Amniotic stem cell (primary cell): ENCODE measurements at regions not wholly inside any gene's neighbourhood (a gene's known extent, or its start where the extent isn't known, plus 50 kb on each side); places are given as distances from the start of the nearest gene placed in this dataset.
"Not testable (repeated sequence)": the region's sequence is repeated elsewhere in the genome, so short reads cannot be mapped to it uniquely, and the experiment has no call there.

Experiments
- DNase-seq: peaks from one replicate; lab custom pipeline; 2025; lab: John Stamatoyannopoulos, UW

GRCh38 chr1:80533775-80534334 lies 1266.9 kb upstream of the ADGRL2 start:
- no peak for DNase-seq

DNA sequence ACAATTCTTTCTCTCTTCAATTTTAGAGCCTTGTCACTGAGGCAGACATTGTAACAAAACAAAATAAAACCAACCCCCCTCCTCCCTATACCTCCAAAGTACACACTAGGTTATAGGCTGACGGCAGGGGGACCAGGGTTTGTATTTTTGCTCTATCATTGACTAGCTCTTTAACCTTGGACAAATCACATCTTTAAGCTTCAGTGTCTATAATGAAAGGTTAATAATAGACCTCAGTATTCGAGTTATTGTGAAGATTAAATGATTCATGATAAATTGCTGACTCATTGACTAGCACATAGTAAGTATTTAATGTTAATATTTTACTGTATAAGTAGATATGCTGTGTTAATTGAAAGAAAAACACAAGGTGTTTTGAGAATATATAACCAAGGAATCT lies 1267.6 kb upstream of the ADGRL2 start:
- DNase-seq: no peak

- DNase-seq: no peak
Measured at GRCh38 chr1:80531182-80531581, 1269.6 kb upstream of the ADGRL2 start.

- DNase-seq: no peak
Measured at GRCh38 chr1:80529546-80529945, 1271.2 kb upstream of the ADGRL2 start.

GRCh38 chr1:80523861-80524260 lies 1276.9 kb upstream of the ADGRL2 start:
- DNase-seq: no peak

- not testable (repeated sequence) for DNase-seq
Measured at GRCh38 chr1:80523071-80523470, 1277.7 kb upstream of the ADGRL2 start.

DNA sequence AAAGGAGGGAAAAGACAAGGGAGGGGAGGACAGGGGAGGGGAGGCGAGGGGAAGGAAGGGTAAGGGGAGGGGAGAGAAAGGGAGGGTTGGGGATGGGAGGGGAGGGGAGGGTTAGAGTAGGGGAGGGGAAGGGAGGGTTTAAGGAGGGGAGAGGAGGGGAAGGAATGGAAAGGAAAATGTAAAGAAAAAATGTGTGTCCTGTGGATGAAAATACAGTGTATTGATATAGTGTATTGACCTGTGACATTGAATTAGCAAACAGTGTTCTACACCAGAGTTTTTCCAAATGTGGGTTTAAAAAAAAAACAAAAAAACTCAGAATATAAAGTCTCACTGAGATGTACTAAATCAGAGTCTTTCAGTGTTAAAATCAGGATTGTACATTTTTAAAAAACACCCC lies 1279.8 kb upstream of the ADGRL2 start:
- DNase-seq: no peak

DNA sequence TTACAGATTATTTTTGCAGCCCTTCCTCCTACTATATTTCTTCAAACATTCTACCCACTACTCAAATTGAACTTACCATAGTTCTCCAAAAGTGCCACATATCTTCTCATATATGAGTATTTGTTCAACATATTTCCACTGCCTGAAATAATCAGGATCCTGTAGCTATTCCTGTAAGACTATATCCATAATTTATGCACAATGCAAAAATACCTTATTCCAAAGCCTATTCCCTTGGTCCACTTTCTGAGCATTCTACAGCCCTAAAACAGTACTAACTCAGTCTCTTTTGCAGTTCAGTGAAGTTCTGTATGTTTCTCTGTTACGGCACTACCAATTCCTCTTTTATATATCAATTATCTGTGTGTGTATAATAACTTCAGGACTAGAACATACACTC lies 1283.7 kb upstream of the ADGRL2 start:
- no peak for DNase-seq

DNA sequence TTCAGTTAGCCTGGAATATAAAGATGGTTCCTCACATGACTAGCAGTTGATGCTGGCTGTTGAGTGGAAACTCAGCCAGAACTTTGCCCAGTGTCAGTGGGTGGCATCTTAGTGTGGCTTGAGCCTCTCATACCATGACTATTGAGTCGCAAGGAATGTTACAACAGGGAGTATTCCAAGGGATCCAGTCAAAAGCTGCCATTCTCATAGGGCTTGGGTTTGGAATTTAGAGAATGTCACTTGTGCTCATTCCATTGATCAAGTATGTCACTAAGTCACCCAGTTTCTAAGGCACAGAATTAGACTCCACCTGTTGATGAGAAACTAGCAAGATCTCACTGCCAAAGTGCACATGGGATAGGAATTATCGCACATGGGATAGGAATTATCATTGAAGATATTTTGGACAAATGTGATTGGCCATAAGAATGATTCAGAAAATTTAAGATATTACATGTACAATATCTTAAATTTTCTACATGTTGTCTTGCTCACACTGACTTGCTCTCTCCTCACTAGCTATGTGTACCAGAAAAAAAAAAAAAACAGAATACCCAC lies 1290.7 kb upstream of the ADGRL2 start:
- no peak for DNase-seq

DNA sequence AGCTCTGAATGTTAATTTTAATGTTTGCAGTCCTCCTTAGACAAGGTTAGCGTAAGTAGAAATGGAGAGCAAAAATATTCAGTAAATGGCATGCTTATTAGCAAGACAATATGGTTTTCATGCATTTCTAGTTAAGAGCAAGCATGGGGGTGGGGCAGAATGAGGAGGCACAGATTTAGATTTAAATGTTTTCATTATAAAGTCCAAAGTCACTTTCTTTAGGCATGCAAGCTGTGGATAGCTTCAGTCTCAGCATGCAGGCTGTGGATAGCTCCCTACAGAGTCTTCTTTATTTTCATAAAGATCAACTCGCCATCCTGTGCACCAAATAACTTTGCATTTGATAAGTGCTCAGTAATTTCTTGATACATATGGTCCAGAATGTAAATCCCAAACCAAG lies 1294.5 kb upstream of the ADGRL2 start:
- DNase-seq: no peak

DNA sequence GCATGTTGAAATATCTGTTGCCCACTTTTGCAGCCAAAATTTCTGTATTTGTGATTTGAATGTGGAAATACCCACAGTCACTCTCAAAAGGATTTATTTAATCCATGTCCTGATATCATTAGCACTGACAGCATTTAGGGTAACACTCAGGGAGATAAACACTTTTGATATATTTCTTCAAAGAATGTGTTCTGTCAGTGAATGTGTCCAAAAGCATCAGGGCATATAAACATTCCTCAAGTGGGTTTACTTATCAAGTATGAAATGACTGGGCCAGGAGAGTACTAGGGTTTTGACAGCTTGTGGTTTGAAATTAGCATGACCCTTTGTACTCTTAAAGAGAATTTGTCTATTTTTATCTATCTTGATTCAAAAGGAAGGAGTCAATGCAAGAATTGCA lies 1302.1 kb upstream of the ADGRL2 start:
- no peak for DNase-seq

- no peak for DNase-seq
Measured at GRCh38 chr1:80495806-80496205, 1304.9 kb upstream of the ADGRL2 start.

GRCh38 chr1:80472145-80472544 lies 1328.6 kb upstream of the ADGRL2 start:
- no peak for DNase-seq

DNA sequence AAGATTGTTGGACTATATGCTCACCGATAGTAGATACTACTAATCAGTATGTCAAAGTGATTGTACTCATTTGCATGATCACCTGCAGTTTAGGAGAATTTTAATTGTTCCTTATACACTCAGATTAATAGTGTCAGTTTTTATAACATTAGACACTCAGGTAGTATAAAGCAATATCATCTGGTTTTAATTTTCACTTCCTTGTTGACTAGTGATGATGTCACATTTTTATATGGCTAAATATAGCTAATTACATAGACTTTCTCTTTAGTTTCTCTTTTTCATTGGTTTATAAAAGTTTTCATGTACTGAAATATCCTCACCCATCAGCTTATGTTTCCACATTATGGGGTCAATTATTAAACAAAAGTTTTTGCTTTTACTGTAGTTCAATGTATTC lies 1332.4 kb upstream of the ADGRL2 start:
- DNase-seq: no peak

DNA sequence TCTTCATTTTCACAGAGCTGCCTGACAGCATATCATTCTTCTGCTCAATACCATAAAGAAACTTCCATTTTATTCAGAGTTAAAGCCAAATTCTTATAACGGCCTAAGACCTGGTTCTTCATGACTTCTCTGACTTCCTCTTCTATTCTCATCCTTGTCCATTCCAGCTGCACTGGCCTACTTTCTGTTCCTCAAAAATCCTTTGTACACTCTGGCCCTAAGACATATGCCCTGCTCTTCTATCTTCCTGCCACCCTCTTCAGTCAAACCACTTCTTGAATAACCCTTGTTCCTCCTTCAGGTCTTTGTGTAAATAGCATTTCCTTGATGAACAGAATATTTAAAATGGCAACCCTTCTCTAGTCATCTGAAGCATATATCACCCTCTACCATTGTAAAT lies 1338.7 kb upstream of the ADGRL2 start:
- DNase-seq: no peak

GRCh38 chr1:80457409-80457808 lies 1343.3 kb upstream of the ADGRL2 start:
- no peak for DNase-seq

GRCh38 chr1:80453775-80454174 lies 1347.0 kb upstream of the ADGRL2 start:
- no peak for DNase-seq

DNA sequence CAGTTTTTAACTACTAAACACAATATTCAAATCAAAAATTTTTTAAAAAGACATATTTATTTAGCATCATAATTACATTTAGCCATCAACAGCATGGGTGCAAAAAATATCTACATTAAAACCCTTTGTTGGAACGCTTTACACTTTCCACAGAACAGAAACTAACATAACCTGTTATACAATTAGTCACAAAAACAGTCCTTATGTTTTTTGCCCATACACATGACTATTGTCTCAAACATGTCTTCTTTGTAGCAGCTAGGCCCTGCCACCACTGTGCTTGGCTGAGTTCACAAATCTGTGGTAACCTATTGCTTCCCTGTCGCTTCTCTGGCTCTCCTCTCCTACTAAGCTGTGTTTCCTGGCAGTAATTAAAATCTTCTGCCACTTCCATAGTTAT lies 1350.0 kb upstream of the ADGRL2 start:
- no peak for DNase-seq

- no peak for DNase-seq
Measured at GRCh38 chr1:80448081-80448480, 1352.7 kb upstream of the ADGRL2 start.

DNA sequence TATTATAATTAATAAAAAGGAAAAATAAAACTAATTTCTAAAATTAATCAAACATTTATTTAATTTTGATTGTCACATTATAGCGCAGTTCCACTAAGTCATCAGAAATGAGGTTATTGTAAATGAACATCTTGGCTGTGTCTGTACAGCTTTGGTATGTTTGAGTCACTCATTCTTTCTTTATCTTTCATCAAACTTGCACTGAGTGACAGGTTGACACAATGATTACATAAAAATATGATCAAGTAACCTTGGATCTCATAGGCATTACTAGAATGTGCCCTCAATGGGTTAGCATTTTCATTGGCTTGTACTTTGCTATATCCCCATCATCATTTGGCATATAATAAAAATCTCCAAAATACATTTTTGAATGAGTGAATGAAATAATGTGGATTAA lies 1353.2 kb upstream of the ADGRL2 start:
- no peak for DNase-seq

- no peak for DNase-seq
Measured at GRCh38 chr1:80445033-80445432, 1355.7 kb upstream of the ADGRL2 start.

DNA sequence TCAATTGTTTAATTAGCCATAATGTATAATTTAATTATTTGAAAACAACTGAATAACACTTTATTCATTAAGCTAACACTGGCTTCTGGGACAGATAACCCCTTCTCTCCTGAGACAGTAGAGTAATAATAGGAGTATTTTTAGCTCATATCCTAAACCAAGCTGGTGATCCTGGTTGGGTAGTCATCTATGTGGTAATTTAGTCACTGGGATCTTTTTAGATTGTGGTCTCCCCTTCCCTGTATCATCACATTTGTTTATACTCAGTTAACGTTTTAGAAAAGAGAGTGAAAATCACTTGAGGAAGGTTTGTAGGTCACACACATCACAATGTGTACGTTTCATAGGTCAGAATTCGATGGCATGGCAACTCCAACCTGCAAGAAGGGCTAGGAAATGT lies 1356.6 kb upstream of the ADGRL2 start:
- no peak for DNase-seq

GRCh38 chr1:80441664-80442063 lies 1359.1 kb upstream of the ADGRL2 start:
- no peak for DNase-seq

DNA sequence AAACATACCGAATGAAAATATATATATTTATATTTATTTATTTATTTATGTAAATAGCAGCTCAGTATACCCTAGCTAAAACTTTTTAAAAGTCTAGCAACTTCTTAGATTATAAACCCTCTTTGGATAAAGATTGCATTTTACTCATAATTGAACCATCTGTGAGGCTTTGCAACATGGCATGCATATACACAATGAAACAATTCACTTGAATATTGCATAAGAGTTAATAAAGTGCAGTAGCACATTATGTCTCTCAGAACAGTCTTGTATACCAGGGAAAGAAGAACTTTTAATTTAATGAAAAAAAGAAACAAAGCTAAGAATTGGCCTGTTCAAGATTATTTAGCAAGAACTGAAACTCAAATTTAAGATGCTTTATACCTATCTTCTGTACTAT lies 1363.9 kb upstream of the ADGRL2 start:
- no peak for DNase-seq

DNA sequence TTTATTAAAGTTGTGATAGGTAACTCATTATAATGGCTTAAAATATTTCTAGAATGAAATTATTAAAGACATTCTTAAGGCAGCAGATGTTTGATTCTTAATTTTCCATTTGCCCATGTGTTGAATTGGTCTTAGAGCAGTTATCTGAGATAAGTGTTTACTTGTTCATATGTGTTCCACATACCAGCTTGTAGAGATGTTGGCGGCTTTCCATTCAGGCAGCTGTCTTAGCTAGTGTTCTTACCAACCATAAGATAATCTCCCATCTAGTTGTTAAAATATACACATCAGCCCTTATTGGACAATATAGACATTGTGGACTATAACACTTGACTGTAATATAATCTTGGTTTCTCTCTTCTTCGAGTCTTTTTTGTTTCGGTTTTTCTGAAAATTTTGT lies 1372.9 kb upstream of the ADGRL2 start:
- no peak for DNase-seq
